T47D (cell line): ENCODE measurements at regions not wholly inside any gene's neighbourhood (a gene's known extent, or its start where the extent isn't known, plus 50 kb on each side); places are given as distances from the start of the nearest gene placed in this dataset.

Experiments
- DNase-seq, 2 experiments: peaks; one replicate each; pipeline versions ENCODE4 v3.0.0 to v3.0.0-alpha.2; 2011 to 2012; ENCODE audit warnings: low read depth in 1 of 2, low spot score in 1 of 2
- JUND ChIP-seq: IDR thresholded peaks from 2 replicates; pipeline ENCODE4 v1.6.1; 2012; ENCODE audit warnings: low read depth
- in situ Hi-C: cut with HindIII; loops from 2 replicates; pipeline ENCODE4 v1.10.0; 2016; ENCODE audit warnings: low sequenced_read_pairs, low pct_unique_long_range_greater_than_20kb

- no peak for DNase-seq
- no peak for TF ChIP-seq JUND
- in situ Hi-C loops = no loop called here
Observed at GRCh38 chr7:109926738-109927137, 1164.2 kb upstream of the LRRN3 start.

GRCh38 chr7:109930049-109930448 is 1160.9 kb upstream of the LRRN3 start:
- in situ Hi-C loops = no loop called here
- TF ChIP-seq JUND = no peak
- DNase-seq = no peak

DNA sequence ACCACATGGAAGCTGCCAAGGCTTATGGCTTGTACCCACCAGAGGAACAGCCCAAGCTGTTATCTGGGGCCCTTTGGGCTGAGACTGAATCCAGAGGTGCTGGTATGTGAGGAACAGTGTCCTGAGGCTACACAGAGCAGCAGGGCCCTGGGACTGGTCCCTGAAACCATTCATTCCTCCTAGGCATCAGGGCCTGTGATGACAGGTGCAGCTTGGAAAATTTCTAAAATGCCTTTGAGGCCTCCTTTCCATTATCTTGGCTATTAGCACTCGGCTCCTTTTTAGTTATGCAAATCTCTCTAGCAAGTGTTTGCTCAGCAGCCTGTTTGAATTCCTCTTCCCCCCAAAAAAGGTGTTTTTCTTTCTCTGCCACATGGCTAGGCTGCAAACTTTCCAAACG is 1151.7 kb upstream of the LRRN3 start:
- TF ChIP-seq JUND = no peak
- in situ Hi-C loops = no loop called here

DNA sequence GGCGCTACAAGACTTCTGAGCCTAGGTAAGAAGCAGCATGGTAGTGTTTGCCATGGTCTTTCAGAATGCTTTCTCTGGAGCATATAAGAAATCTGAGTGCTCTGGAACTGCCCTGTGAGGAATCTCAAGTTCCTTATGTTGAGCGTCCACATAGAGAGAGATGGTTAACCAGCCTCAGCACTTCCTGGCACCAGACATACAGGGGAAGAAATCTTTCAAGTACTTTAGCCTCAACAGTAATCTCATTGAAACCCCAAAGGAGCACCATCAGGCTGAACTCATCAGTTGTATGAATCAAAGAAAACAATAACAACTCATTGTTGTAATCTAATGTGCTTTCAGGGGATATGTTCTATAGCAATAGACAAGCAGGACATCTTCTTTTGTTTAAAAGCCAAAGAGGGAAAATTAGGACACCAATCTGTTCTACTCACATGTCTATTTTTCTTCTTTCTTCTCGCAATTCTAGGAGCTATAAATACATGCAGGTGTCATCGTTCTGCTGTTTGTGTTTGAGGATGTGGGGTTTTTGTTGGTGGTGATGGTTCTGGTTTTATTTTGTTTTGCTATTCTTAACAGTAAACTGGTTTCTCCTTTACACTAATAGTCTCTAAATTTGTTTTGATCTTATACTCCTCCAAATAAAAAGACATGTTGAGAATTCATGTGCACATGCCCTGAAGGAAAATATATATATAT is 1145.0 kb upstream of the LRRN3 start:
- in situ Hi-C loops = no loop called here

More for the DNA sequence above, 1151.7 kb upstream of the LRRN3 start:
- no peak for DNase-seq

GRCh38 chr7:109950256-109950655 is 1140.7 kb upstream of the LRRN3 start:
- no peak for TF ChIP-seq JUND
- in situ Hi-C loops = no loop called here
- no peak for DNase-seq

More for the DNA sequence above, 1145.0 kb upstream of the LRRN3 start:
- no peak for TF ChIP-seq JUND
- no peak for DNase-seq

DNA sequence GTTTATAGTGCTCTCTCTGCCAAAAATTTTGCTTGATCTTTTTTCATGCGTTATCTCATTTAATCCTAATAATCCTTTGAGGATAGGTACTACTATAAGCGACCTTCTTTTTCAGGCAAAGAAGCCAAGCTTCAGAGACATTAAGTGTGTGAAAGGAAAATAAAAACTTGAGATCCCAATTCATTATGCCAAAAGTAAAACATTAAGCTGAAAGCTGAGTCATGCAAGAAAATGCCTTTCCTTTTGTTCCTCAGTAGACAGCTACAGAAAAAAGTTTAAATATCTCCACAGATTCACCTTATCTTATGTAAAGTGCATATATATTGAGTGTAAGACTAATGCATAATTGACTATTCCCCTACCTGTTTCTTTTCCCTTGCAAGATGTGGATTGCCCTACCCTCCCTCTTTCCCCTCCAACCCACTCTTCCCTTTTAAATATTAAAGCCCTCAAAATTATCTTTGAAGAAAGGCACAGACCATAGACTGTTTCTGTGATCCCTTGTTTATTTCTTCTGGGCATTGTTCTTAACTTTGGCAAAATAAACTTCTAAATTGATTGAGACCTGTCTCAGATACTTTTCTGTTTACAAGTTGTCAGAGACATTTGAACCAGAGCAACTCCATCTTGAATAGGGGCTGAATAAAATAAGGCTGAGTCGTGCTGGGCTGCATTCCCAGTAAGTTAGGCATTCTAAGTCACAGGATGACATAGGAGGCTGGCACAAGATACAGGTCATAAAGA is 1139.9 kb upstream of the LRRN3 start:
- TF ChIP-seq JUND = no peak
- no peak for DNase-seq
- in situ Hi-C loops = no loop called here

DNA sequence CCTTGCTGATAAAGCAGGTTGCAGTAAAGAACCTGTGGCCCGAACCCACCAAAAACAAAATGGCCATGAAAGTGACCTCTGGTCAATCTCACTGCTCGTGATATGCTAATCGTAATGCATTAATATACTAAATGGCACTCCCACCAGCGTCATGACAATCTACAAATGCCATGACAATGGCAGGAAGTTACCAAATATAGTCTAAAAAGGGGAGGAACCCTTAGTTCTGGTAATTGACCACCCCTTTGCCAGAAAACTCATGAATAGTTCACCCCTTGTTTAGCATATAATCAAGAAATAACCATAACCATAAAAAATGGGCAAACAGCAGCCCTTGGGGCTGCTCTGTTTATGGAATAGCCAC is 1139.4 kb upstream of the LRRN3 start:
- no peak for TF ChIP-seq JUND

DNA sequence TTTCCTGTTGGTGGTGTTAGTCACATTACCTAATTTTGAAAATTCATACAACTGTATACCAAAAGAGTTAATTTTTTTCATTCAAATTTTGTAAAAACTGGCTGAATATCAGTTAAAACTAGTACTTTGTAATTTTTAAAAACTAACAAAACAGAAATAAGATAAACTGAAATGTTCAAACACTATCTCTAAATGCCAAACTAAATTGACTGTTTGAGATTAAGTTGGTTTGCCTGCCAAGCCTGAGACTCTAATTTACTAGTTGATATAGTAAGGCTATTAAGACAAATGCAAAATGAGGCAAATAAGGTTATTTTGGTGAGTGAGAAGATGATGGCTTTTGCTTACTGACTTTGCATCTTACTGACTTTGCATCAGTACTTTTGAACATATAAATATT is 1134.9 kb upstream of the LRRN3 start:
- in situ Hi-C loops = no loop called here
- DNase-seq = no peak
- TF ChIP-seq JUND = no peak

More for the DNA sequence above, 1139.4 kb upstream of the LRRN3 start:
- no peak for DNase-seq
- in situ Hi-C loops = no loop called here

GRCh38 chr7:109956916-109957315 is 1134.0 kb upstream of the LRRN3 start:
- no peak for TF ChIP-seq JUND
- in situ Hi-C loops = no loop called here
- DNase-seq = no peak

- in situ Hi-C loops = no loop called here
Observed at GRCh38 chr7:109963741-109964140, 1127.2 kb upstream of the LRRN3 start.

GRCh38 chr7:109964780-109965179 is 1126.1 kb upstream of the LRRN3 start:
- DNase-seq = no peak
- TF ChIP-seq JUND = no peak
- in situ Hi-C loops = no loop called here

More at GRCh38 chr7:109963741-109964140, 1127.2 kb upstream of the LRRN3 start:
- no peak for DNase-seq
- no peak for TF ChIP-seq JUND

GRCh38 chr7:109967406-109967805 is 1123.5 kb upstream of the LRRN3 start:
- TF ChIP-seq JUND = no peak
- in situ Hi-C loops = no loop called here
- DNase-seq = no peak

DNA sequence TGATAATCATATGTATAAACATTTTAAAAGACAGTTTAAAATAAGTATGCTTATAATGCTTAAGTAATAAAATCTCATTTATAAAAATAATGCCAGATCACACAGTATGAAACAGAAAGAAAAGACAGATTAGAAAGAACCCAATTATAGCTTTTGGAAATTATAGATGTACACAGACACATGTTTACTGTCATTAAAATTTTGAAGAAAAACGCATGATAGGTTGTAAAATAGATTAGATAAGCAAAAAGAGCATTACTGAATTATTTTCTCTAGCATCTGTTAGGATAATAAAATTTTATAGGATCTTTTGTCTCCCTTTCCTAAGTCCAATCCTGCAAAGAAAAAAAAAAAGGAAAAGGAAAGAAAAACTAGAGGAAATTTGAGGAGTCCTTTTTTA is 1107.3 kb upstream of the LRRN3 start:
- in situ Hi-C loops = no loop called here
- TF ChIP-seq JUND = no peak

GRCh38 chr7:109984729-109985128 is 1106.2 kb upstream of the LRRN3 start:
- in situ Hi-C loops = no loop called here
- no peak for TF ChIP-seq JUND
- DNase-seq = no peak

More for the DNA sequence above, 1107.3 kb upstream of the LRRN3 start:
- DNase-seq = no peak
